WI38 (cell line): ENCODE measurements at regions not wholly inside any gene's neighbourhood (a gene's known extent, or its start where the extent isn't known, plus 50 kb on each side); places are given as distances from the start of the nearest gene placed in this dataset.
"Not testable (repeated sequence)": the region's sequence is repeated elsewhere in the genome, so short reads cannot be mapped to it uniquely, and the experiment has no call there.

Experiments
- H3K4me3 ChIP-seq: 2 replicates; pipeline ENCODE4 v1.5.1; 2011; ENCODE audit warnings: low read depth, mild to moderate bottlenecking, control low read depth, low read length
- TF ChIP-seq, protein P1 (sequence below): IDR thresholded peaks from 2 replicates; pipeline ENCODE4 v1.5.1; 2012; ENCODE audit warnings: low read depth, mild to moderate bottlenecking, control low read depth, low read length

GRCh38 chr1:143661418-143662101, 310.2 kb downstream of the FAM72C start:
- TF ChIP-seq, protein P1, sequence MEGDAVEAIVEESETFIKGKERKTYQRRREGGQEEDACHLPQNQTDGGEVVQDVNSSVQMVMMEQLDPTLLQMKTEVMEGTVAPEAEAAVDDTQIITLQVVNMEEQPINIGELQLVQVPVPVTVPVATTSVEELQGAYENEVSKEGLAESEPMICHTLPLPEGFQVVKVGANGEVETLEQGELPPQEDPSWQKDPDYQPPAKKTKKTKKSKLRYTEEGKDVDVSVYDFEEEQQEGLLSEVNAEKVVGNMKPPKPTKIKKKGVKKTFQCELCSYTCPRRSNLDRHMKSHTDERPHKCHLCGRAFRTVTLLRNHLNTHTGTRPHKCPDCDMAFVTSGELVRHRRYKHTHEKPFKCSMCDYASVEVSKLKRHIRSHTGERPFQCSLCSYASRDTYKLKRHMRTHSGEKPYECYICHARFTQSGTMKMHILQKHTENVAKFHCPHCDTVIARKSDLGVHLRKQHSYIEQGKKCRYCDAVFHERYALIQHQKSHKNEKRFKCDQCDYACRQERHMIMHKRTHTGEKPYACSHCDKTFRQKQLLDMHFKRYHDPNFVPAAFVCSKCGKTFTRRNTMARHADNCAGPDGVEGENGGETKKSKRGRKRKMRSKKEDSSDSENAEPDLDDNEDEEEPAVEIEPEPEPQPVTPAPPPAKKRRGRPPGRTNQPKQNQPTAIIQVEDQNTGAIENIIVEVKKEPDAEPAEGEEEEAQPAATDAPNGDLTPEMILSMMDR, result no peak
- no peak overlapping the region for H3K4me3 ChIP-seq

GRCh38 chr1:143660354-143660941, 311.3 kb downstream of the FAM72C start:
- TF ChIP-seq, protein P1, result no peak
- no peak overlapping the region for H3K4me3 ChIP-seq

- TF ChIP-seq, protein P1, result no peak
- no peak overlapping the region for H3K4me3 ChIP-seq
Measured at GRCh38 chr1:143653429-143653802, 318.4 kb downstream of the FAM72C start.

DNA sequence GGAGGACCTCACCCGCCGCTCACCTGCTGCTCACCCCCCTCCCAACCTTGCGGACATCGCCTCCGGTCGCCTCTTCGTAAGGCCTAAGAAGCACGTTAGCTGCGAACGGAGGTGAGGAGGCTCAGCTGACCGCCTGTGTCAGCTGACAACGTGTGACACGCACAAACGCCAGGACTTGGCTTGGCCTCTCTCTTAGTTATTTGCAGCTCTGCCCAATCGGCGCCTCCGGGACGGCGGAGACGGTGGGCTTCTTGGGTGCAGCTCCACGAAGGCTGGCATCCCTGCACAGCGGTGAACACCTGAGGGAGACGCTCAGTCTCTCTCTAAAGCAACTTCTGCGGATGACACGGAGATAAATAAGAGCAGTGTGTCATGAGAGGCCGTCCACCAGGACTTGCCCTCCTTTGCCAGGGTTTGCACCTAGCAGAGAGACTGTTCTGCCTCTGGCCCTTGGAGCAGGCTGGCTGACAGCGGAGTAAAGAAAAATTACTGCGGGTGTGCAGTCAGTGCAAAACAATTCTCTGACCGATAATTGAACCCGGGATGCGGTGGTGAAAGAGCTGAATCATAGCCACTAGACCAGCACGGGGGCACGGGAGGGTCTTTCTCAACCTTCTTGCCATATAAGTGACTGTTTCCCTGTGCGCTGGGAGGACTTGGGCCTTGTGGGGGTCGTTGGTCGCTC, 318.9 kb downstream of the FAM72C start:
- TF ChIP-seq, protein P1, result no peak
- no peak overlapping the region for H3K4me3 ChIP-seq

DNA sequence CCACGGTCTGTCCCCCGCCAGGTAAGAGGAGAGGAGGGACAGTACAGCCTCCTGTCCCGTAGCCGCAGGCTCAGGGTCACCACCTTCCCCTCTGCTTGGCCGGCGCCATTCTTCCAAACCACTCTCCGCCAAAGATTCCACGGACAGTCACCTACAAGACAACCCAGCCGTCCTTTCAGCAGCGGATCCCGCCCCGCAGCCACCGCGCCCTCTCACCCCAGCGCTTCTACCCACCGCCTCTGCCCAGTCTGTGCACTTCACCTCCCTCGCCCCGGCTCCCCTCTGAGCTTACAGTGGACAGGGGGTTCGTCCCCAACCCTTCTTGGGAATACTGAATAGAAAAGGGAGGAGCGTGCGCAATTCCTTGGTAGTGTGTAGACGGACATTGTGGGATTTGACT, 319.6 kb downstream of the FAM72C start:
- TF ChIP-seq, protein P1, result no peak
- H3K4me3 ChIP-seq, result no peak overlapping the region

- no peak overlapping the region for H3K4me3 ChIP-seq
- TF ChIP-seq, protein P1, result no peak
Measured at GRCh38 chr1:143651350-143651992, 320.3 kb downstream of the FAM72C start.

DNA sequence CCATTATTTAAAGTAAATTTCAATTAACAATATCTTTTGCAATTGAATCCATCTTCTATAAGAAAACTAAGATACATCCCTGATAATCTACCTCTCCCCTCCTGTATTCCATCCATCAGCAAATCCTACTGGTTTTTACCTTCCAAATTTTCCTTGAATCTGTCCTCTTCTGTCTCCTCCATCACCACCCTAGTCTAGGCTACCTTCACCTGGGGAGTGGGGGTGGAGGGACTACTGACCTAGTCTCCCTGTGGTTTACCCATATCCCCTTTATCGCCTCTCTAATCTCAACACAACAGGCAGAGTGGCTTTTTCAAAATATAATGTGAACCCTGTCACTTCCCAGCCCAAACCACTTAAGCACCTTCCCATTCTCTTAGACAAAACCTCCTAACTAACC, 327.8 kb downstream of the FAM72C start:
- not testable (repeated sequence) for H3K4me3 ChIP-seq
